GM23338 (cell line): ENCODE measurements at regions not wholly inside any gene's neighbourhood (a gene's known extent, or its start where the extent isn't known, plus 50 kb on each side); places are given as distances from the start of the nearest gene placed in this dataset.

Source experiments
- CREB1 ChIP-seq: fragments of 250-450 bp; sonication (Bioruptor Pico); IDR thresholded peaks from 2 replicates; pipeline ENCODE4 v1.5.0; 2020; ENCODE audit warnings: low read depth, mild to moderate bottlenecking, moderate library complexity
- CTCF ChIP-seq, 2 experiments: fragments of 200-600 bp in 1 of 2; sonication (generic) in 1 of 2; conservative IDR thresholded peaks; 2 replicates each; pipeline versions ENCODE4 v1.5.1 to v1.6.1; 2016 to 2017; ENCODE audit warnings: antibody characterized with exemption in 2 of 2, low read depth in 2 of 2, mild to moderate bottlenecking in 2 of 2, moderate library complexity in 1 of 2
- ETS1 ChIP-seq: IDR thresholded peaks from 2 replicates; pipeline ENCODE4 v1.6.1; 2016; ENCODE audit warnings: antibody characterized with exemption
- EZH2 ChIP-seq: fragments of 200-600 bp; sonication (generic); IDR thresholded peaks from one replicate; pipeline ENCODE4 v1.8.0; 2017; ENCODE audit warnings: antibody characterized with exemption, mild to moderate bottlenecking, low read depth; ENCODE audit not compliant: unreplicated experiment
- EZH2phosphoT487 ChIP-seq: fragments of 200-600 bp; sonication (generic); IDR thresholded peaks from one replicate; pipeline ENCODE4 v1.8.1; 2018; ENCODE audit warnings: antibody characterized with exemption; ENCODE audit not compliant: unreplicated experiment
- JUNB ChIP-seq: IDR thresholded peaks from one replicate; pipeline ENCODE4 v1.6.1; 2016; ENCODE audit warnings: antibody characterized with exemption; ENCODE audit not compliant: unreplicated experiment
- NANOG ChIP-seq: IDR thresholded peaks from 2 replicates; pipeline ENCODE4 v1.6.1; 2016; ENCODE audit warnings: antibody characterized with exemption, borderline replicate concordance
- POLR2AphosphoS5 ChIP-seq: IDR thresholded peaks from 2 replicates; pipeline ENCODE4 v1.6.1; 2016; ENCODE audit warnings: antibody characterized with exemption, low read depth
- REST ChIP-seq: IDR thresholded peaks from one replicate; pipeline ENCODE4 v1.6.1; 2018; ENCODE audit warnings: antibody characterized with exemption; ENCODE audit not compliant: unreplicated experiment
- ZNF114 ChIP-seq: fragments of 250-450 bp; sonication (Bioruptor Pico); IDR thresholded peaks from 2 replicates; pipeline ENCODE4 v1.5.0; 2020; ENCODE audit warnings: mild to moderate bottlenecking, moderate library complexity
- ZNF331 ChIP-seq: fragments of 250-450 bp; sonication (Bioruptor Pico); IDR thresholded peaks from 2 replicates; pipeline ENCODE4 v1.5.0; 2020; ENCODE audit warnings: low read depth, mild to moderate bottlenecking, moderate library complexity

- TF ChIP-seq CTCF (conservative IDR thresholded peaks at IDR 0.05; ENCODE audit: low read depth in 2 of 2), result no peak
- TF ChIP-seq NANOG, result no peak
- TF ChIP-seq EZH2, result no peak
- no peak for TF ChIP-seq POLR2AphosphoS5
- TF ChIP-seq REST, result no peak
- TF ChIP-seq CREB1 (CRISPR knock-in tag), result no peak
- TF ChIP-seq ETS1, result no peak
- TF ChIP-seq EZH2phosphoT487, result no peak
- no peak for TF ChIP-seq ZNF114 (CRISPR knock-in tag)
- TF ChIP-seq ZNF331 (CRISPR knock-in tag), result no peak
- no peak for TF ChIP-seq JUNB
These were observed 92.3 kb upstream of the STARD13 start for GRCh38 chr13:33377825-33378224.
